Activated T-helper 9 cell treated with anti-CD3 and anti-CD28 coated beads, Interleukin-2, amount 50 U/mL, for 16 hours (primary cell): ENCODE measurements at regions not wholly inside any gene's neighbourhood (a gene's known extent, or its start where the extent isn't known, plus 50 kb on each side); places are given as distances from the start of the nearest gene placed in this dataset.
"Not testable (repeated sequence)": the region's sequence is repeated elsewhere in the genome, so short reads cannot be mapped to it uniquely, and the experiment has no call there.

Source experiments
- DNase-seq: peaks from one replicate; pipeline ENCODE4 v3.0.0-alpha.2; 2020; ENCODE audit warnings: low read depth

DNA sequence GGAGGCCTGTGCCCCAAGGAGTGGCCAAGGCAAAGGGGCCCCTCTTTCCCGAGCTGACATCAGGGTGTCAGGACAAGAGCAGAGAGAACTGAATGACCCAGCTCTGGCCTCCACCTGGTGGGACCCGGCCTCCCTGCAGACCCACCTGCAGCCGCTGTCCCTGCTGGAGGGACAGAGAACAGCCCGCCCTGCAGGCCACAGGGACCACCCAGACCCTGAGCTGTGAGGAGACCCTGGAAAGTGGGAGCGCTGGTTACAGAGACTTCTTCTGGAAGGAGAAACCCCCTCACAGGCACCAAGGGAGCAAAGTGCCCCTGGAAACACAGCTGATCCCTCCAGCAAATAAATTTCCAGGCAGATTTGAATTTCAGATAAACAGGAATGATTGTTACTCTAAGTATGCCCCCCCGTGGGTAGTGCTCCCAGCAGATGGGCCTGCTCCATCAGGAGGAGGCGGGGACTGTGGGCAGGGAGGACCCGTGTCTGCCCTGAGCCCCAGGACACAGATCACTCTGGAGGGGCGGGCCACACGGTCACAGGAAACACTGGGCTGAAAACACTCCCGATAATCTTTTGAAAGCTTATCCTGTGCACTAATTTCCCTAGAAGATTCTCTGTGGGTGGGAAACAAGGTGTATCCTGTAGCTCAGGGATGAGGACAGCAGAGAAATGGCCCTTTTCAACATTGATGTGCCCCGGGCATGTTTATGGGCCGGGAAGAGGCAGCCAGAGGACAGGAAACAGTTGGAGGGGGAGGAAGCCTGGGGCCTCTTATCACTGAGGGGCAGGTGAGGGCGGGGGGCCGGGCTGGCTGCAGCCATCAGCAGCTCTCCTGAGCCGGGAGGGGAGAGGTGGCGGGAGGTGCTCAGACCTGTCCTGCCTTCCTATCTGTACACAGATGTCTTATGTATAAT lies 276.0 kb downstream of the ADGRD1 start:
- DNase-seq, result no peak

DNA sequence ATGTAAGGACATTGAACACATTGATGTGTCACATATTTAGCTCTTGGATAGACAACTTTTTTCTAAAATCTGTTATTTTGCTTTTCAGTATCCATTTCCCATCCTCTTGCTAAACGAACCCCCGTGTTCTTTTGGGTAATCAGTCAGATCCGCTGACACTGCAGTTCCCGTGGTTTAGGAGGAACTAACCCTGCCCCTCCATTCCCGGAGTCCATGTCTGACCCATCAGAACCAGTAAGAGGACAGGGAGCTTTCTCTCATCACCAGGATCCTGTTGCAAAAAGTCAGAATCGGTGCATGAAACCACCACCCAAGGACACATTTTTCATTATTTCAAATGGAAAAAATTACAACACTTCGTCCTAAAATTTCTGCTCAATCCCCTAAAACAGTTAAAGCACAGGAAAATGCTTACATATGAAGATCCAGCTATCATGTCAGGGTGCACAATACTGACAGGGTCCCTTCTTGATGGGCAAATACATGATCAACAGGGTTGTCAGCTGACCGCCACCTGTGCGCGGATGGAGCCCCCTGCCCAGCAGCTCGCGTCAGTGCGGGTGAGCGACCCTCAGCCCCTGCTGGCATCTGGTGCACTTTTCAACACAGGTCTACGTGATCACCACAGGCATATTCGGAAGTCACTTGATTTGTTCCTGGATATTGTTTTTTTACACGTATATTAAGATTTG lies 276.8 kb downstream of the ADGRD1 start:
- no peak for DNase-seq

DNA sequence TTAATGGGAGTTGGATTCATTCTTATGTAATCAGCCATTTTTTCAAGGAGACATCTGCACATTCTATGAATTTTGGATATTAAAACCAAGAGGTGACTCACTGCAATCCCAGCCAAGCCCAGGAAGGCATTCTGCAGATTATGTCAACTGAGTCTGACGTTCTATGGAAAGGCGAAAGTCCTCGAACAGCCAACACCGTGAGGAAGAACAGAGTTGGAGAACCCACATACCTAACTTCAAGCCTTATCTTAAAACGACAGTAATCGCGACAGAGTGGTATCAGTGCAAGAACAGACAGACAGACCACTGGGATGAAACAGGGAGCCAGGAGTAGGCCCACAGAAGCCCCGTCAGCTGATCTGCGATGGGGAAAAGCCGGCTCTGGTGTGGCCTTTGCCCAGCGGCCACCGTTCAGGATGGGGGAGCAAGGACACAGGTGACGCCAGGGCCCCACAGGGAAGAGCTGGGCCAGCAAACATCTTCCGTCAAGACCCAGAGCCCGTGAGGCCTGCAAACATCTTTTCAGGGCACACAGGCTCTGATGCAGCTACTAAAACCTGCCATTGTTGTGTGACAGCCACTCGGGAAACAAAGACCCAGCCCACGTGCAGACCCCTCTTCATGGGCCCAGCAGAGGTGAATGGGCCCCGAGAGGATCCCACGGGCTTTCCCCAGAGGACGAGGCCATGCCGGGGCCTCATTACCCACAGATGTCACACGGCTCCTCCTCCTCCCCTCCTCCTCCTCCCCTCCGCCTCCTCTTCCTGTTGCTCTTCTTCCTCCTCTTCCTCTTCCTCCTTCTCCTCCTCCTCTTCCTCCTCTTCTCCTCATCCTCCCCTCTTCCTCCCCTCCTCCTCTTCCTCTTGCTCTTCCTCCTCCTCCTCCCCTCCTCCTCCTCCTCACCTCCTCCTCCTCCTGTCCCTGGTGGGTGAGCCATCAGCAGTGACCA lies 277.6 kb downstream of the ADGRD1 start:
- DNase-seq, result no peak

DNA sequence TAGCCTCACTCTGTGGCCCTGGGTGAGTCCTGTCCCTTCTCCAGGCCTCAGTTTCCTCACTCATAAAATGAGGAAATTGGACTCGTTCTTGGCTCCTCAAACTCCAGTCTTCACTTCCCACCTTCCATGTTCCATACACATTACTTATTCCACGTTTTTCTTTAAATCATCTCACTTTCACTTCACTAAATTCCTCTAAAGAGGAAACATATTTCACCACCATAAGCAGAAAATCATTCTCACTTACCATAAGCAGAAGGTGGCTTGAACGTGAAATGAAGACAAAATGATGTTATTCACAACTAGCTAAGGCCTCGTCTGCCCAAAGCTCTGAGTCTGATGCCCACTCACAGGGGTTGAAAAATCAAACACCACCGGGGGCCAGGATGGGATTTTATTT lies 278.3 kb downstream of the ADGRD1 start:
- DNase-seq, result no peak

DNA sequence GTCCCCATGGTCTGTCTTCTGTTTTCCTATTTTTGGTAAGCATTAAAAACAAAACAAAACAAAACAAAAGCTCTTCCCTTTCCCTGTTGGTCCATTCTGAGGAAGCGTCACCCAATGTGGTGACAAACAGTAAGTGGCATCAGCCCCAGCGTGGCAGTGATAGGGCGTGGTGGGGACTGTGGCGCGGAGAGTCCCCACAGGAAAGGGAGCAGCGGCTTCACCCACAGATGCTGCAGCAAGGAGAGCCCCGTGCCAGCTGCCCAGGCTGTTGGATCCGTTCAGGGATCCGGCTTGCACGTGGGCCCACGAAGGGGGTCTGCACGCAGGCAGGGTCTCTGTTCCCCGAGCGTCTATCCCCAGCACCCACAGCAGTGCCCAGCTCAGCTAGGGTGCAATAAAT lies 279.2 kb downstream of the ADGRD1 start:
- DNase-seq, result not testable (repeated sequence)

DNA sequence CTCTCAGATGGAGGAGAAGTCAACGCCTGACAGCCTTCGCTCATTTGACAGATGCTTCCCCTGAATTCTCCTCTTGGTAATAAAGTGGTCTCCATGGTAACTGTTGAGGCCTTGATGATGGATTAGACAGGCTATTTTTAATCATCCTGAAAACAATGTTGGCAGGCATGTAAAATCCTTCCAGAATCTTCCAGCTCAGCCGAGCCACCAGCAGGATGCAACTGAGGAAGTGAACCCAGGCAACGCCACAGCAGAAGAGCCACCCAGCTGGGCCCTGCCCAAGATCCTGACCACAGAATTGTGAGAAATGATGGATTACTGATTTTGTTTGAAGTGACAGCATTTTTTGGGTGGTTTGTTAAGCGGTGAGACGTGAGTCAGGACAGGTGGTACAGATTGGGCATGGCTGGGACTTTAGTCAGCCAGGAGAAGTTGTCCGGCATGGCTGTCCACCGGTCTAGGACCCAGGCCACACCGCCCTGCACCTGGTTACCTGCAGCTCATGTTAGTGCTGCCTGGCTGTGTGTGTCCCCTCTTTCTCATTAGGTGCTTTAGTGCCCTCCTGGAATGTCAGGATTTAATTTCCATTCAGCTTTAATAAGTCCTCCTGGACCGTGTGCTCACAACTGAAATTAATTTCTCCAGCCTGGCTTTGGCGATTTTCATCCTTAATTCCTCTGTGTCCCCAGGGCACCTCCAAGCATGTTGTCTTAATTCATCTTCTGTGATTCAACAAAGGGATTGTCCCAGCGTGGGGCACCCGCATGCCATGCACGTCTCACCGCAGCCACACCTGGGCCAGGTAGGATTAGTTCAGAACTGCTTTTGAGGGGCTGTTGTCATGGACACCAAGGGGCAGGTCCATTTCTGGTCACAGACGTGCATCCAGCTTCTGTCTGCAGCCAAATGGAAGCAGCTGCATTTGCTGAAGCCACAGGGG lies 280.4 kb downstream of the ADGRD1 start:
- not testable (repeated sequence) for DNase-seq

DNA sequence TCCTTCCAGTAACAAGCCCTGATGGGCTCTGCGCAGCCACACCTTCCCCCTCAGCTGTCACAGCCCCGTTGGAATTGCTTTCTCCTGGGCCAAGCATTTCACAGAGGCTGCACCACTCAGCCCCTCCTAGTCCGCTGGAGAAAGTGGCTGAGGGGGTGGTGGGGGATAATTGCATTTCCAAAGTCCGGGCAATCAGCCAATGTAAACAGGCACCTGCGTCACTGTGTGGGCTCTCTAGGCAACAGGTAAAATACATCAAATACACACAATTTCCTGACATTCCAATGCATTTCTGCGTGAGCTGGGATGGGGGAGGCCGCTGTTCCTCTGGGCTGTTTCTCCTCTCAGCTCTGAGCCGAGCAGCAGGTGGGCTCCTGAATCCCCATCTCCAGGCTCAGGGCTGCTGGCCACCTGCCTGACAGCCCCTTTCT lies 281.1 kb downstream of the ADGRD1 start:
- not testable (repeated sequence) for DNase-seq

DNA sequence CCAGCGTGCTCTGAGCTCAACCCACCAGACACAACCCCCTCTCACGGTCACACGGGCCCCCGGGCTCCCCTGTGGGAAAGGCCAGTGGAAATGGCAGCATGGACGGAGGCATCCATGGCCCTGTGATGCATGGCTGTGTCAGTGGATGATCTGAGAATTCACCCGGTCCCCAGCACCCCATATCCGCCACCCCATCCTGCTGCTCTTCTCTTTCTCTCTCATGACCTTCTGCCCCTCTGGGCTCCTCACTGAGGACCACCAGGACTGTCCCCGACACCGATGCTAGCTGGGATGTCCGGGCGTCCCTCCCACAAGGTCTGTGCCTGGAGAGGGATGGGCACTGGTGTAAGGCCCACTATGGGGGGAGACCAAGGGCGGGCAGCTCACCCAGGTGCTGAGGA lies 282.2 kb downstream of the ADGRD1 start:
- DNase-seq, result no peak

DNA sequence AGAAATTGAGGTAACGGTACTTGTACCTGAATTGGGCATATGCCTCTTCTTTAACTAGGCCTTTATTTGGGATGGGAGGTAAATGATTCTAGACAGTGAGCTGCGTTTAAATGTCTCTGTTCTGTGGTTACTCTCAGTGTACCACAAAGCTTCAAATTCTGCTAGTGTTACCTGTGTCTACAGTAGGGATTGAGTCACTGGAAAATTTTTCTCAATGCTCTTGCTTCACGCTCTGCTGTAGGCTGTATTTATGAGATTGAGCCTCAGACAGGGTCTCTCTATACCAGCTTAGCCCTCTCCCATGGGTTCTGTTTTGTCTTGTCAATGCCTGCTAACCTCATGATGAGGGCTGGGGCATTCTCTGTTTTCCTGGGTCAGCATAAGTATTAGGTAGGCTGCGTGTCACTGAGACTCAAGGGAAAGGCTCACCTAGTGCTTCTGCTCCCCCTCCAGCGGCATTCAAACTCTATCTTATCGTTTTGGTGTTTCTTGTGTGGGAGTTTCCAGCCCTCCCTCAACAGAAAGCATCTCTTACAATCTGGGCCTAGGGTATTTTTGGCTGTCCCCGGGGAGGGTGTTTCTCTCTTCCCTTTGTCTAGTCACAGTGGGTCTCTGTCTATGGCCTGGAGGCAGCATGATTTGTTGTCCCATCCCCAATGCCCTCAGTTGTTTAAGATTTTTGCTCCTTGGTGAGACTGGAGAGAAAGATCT lies 285.8 kb downstream of the ADGRD1 start:
- DNase-seq, result no peak

DNA sequence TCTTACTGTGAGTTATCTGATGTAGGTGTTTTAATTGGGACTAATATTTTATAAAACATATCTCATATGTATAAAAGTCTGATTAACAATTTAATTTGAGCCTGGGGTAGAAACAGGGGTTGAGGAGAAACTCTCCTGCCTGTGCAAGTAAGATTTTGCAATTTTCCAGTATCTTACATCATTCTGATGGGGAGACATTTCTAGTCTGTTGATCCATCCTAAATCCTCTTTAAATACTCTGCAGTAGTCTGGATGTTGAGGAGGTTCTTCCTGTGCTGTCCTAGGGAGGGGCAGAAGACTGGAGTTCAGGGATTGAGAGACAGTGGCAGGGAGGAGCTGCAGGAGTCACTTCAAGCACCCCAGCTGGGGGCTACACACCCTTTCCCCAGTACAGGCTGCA lies 287.8 kb downstream of the ADGRD1 start:
- DNase-seq, result no peak

DNA sequence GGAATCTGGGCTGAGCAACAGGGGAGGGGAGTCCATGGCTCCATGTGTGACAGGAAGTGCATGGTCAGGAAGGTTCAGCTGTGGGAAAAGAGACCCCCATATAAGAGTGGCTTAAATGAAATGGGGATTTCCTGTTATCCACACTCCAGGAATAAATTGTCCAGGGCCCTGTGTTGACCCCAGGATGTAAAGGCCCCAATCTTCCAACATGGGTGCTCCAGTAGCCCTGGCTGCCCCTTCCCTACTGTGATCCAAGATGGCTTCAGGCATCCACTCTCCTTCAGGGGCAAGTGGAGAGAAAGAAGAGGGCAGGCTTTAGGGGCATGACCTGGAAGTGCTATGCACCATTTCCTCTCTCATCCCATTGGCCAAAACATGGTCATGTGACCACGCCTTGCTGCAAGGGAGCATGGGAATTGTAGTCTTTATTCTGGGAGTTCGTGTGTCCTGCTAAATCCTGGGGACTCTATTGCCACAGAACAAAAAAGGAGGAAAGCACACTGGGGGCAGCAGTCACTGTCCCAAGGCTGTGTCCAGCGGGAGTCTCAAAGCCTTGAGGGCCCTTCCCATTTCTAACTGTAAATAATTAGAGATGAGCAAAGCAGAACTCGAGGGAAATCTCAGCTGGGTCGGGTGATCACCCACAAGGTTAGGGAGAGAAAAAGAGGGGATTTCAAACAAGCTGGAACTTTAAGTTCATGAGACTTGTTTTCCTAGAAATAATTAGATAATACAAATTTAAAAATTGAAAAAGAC lies 289.2 kb downstream of the ADGRD1 start:
- DNase-seq, result no peak

DNA sequence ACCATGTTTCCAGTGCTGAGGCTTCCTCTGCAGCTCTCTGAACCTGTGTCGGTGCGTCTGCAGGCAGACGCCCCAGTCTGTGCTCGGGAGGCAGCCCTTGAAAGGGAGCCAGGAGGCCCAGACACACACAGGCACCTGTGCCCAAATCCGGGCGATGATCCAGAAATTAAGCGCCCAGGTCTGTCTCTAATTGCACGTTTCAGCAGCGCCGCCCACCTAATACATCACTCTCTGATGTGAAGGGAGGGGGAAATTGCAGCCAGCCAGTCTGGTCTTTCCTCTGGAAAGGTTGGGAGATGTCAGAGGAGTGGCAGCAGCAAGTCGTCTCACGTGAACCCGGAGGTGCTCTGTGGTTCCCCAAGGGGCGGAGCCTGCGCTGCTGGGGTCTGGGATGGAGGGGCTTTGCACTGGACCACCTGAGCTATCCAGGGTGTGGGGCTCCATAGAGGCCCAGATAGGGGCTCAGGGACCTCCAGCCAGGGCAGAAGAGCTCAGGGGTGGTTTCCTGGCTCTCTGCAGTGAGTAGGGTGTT lies 290.5 kb downstream of the ADGRD1 start:
- DNase-seq, result not testable (repeated sequence)

DNA sequence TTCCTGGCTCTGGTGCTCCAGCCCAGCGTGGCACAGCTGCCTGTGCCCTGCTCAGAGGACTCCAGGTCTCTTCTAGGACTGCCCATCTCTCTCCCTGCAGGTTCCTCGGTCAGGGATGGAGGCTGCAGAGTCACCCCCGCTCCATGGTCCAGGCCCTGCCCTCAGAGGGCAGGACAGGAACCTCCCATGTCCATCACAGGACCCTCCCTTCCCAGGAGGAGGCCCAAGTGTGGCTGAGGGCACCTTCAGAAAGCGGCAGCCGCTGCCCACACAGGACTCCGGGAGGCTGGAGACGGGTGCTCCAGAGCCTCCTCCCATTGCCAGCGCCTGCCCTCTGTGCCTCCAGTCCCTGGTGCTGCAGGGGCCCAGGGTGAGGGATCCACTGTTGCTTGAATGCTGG lies 291.5 kb downstream of the ADGRD1 start:
- not testable (repeated sequence) for DNase-seq

DNA sequence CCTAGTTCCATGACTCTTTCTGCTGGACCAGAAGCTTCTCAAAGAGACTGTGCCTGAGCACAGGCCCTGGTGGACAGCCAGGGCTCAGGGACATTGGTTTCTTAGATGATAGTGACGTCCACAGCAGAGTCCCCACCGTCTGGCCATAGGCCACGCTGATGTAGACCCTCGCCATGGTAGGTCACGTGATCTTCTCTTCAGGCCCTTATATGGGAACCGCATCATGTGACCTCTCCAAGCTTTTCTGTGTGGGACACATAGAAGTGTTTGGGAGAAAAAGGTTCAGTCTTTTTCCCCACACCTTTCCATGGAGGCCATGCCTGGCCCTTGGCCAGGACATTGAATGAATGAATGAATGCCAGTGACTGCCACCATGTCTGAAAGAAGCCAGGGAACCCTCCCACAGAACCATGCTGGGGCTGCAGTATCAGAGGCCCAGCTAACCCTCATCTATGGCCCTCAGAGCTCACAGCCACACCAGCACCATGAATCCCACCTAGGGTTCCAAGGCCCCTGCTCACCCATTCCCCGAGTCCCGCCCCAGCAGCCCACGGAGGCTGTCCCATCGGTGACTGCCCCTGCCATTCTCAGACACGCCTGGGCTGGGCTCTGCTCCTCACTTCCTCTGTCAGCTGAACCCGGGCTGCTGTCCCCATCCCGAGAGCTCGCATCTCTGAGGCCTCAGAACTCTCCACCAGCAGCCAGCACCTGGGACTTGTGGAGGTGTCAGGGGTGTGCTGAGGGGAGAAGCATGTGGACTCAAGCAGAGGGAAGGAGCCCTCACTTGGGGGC lies 292.1 kb downstream of the ADGRD1 start:
- DNase-seq, result no peak

DNA sequence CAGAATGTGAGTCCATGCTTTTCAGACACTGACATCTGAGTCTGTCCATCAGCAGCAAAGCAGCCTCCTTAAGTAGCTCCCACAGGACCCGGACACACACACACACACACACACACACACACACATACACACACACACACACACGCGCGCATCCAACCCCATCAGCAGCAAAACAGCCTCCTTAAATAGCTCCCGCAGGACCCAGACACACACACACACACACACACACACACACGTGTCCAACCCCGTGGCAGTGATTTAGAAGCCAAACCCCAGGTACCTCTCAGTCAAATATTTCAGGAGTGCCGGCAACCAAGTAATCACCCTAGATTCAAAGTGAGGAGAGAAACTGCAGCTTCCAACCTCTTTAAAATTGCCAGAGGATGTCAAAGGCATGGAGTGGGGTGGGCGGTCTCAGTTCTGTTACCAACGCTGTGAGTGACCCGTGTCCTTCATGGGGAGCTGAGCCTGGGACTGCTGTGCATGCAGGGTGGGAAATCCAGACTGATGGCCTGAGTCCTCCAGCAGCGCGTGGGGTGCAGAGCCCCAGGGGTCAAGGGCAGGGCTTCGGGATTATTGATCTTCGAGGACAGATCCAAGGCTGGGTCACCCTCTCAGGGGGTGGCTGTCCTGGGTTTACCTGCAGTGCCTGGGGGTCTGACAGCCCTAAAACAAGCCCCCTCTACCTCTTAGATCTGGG lies 293.5 kb downstream of the ADGRD1 start:
- not testable (repeated sequence) for DNase-seq

DNA sequence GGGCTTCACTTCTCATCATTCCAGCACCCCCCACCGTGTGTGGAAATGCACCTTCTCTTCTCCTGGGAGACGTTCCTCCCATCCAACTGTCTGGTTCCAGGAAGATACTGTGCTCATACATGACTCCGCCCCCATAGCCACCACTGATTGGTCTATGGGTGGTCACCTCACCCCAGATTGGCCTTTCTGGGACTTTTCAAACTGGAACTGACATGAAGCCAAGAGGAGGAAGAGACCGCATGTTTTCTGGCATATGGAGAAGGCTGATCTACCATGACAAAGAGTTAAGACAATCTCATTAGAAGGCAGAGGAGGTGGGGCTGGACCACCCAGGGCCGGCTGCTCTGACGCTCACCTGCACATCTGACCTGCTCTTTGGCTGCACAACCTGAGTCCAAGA lies 294.2 kb downstream of the ADGRD1 start:
- DNase-seq, result not testable (repeated sequence)

DNA sequence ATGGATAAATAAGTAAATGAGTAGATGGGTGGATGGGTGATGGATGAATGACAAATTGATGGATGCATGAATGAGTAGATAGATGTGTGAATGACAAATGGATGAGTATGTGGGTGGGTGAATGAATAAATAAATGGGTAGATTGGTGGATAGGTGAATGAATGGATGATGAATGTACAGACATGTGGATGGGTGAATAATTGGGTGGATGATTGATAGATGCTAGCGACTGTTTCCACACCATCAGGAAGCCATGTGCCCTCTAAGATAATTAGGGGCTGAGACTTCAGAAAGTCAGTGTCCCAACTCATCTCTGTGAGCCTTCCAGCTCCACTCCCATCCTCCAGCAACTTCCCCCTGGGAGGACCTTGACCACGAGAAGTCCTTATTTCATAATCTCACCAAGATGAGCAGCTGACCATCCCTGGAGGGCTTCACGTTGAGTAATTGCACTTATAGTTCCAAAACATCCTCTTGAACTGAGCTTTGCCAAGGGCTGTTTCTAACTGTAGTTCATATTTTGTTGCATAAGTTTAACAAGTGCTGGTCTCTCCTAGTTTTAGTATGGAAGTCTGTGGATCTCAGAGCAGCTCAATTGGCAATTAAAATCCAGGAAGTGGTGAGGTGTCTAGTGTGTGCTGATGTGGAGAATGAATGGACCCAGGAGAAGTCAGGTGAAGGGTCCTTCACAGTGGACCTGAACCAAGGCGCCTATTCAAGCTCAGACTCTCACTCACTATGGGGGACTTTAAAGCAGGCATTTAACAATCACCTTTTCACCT lies 295.7 kb downstream of the ADGRD1 start:
- DNase-seq, result no peak
